NK-92 (cell line): ENCODE measurements at regions not wholly inside any gene's neighbourhood (a gene's known extent, or its start where the extent isn't known, plus 50 kb on each side); places are given as distances from the start of the nearest gene placed in this dataset.

Source experiments
- DNase-seq: peaks from one replicate; lab custom pipeline; 2025; ENCODE audit not compliant: unreplicated experiment; lab: John Stamatoyannopoulos, UW

- no peak for DNase-seq
These were observed 1615.3 kb upstream of the ZEB2 start for GRCh38 chr2:146135245-146135644.

- no peak for DNase-seq
These were observed 1611.9 kb upstream of the ZEB2 start for GRCh38 chr2:146131785-146132184.

GRCh38 chr2:146131048-146131447, 1611.1 kb upstream of the ZEB2 start:
- no peak for DNase-seq

GRCh38 chr2:146130290-146130689, 1610.4 kb upstream of the ZEB2 start:
- no peak for DNase-seq

GRCh38 chr2:146129231-146129630, 1609.3 kb upstream of the ZEB2 start:
- no peak for DNase-seq

GRCh38 chr2:146128216-146128615, 1608.3 kb upstream of the ZEB2 start:
- DNase-seq, result no peak

GRCh38 chr2:146125551-146125950, 1605.6 kb upstream of the ZEB2 start:
- DNase-seq, result no peak

- no peak for DNase-seq
These were observed 1604.8 kb upstream of the ZEB2 start for GRCh38 chr2:146124741-146125140.

- DNase-seq, result no peak
These were observed 1603.8 kb upstream of the ZEB2 start for GRCh38 chr2:146123714-146124113.

- DNase-seq, result no peak
These were observed 1603.3 kb upstream of the ZEB2 start for GRCh38 chr2:146123256-146123655.

- DNase-seq, result no peak
These were observed 1599.7 kb upstream of the ZEB2 start for GRCh38 chr2:146119586-146119985.

GRCh38 chr2:146108993-146109392, 1589.1 kb upstream of the ZEB2 start:
- no peak for DNase-seq

- DNase-seq, result no peak
These were observed 1574.3 kb upstream of the ZEB2 start for GRCh38 chr2:146094185-146094584.

- DNase-seq, result no peak
These were observed 1561.5 kb upstream of the ZEB2 start for GRCh38 chr2:146081459-146081858.

GRCh38 chr2:146080925-146081324, 1561.0 kb upstream of the ZEB2 start:
- DNase-seq, result no peak

GRCh38 chr2:146079216-146079615, 1559.3 kb upstream of the ZEB2 start:
- DNase-seq, result no peak

GRCh38 chr2:146077156-146077555, 1557.2 kb upstream of the ZEB2 start:
- DNase-seq, result no peak

GRCh38 chr2:146068051-146068450, 1548.1 kb upstream of the ZEB2 start:
- no peak for DNase-seq

GRCh38 chr2:146048141-146048540, 1528.2 kb upstream of the ZEB2 start:
- no peak for DNase-seq

GRCh38 chr2:146041274-146041910, 1521.5 kb upstream of the ZEB2 start:
- DNase-seq, result no peak

GRCh38 chr2:146040051-146040450, 1520.1 kb upstream of the ZEB2 start:
- DNase-seq, result no peak

- no peak for DNase-seq
These were observed 1518.1 kb upstream of the ZEB2 start for GRCh38 chr2:146038014-146038413.

GRCh38 chr2:146037334-146037870, 1517.5 kb upstream of the ZEB2 start:
- no peak for DNase-seq
